ENCODE measurements at regions not wholly inside any gene's neighbourhood (a gene's known extent, or its start where the extent isn't known, plus 50 kb on each side); places are given as distances from the start of the nearest gene placed in this dataset.

- Histone ChIP-seq H3K79me1 (ENCODE audit: low read length) (no peaks in the 10 kb centered on the region), H3K18ac (ENCODE audit: low read length) (no peak overlapping the region), H3K36me3 (ENCODE audit: control insufficient read depth, insufficient read depth, low read length) (no peaks in the 10 kb centered on the region), H3K4ac (ENCODE audit: low read depth, low read length) (no peak overlapping the region), H3K4me3 (ENCODE audit: low read length) (no peak overlapping the region), H3K4me1 (ENCODE audit: control insufficient read depth, low read depth, low read length) (no peaks in the 10 kb centered on the region), H2AK5ac (ENCODE audit: low read length) (no peak overlapping the region), H4K5ac (ENCODE audit: low read length) (no peak overlapping the region), H2BK15ac (replicated peaks; ENCODE audit: low read depth) (no peak overlapping the region), H4K8ac (ENCODE audit: low read depth, low read length) (no peak overlapping the region), H3K27me3 (ENCODE audit: insufficient read depth, low read length, poor library complexity) (no peaks in the 10 kb centered on the region), H3K27ac (ENCODE audit: low read depth, low read length) (no peak overlapping the region), H2BK120ac (ENCODE audit: low read depth, low read length) (no peak overlapping the region), H3K56ac (ENCODE audit: low read length) (no peak overlapping the region), H2BK5ac (ENCODE audit: low read length) (no peak overlapping the region), H3K9ac (ENCODE audit: low read length) (no peak overlapping the region), H3K79me2 (ENCODE audit: control insufficient read depth, insufficient read depth, low read length) (no peaks in the 10 kb centered on the region), H3K4me2 (ENCODE audit: low read length) (no peak overlapping the region), H3K23ac (ENCODE audit: low read length) (no peak overlapping the region)
- DNase-seq: no peak
- WGBS (ENCODE audit: extremely low coverage, insufficient coverage, low lambda C conversion rate): no CpG with 5 or more reads among the region's 3 CpGs
These were observed 359.1 kb upstream of the PABPC4L start for GRCh38 chr4:134560728-134561127.

- no peak for DNase-seq
- H3K9ac ChIP-seq (ENCODE audit: low read length): no peak overlapping the region
- no peak overlapping the region for H2AK5ac ChIP-seq (ENCODE audit: low read length)
- H3K56ac ChIP-seq (ENCODE audit: low read length): no peak overlapping the region
- no peak overlapping the region for H2BK15ac ChIP-seq (replicated peaks; ENCODE audit: low read depth)
- H4K8ac ChIP-seq (ENCODE audit: low read depth, low read length): no peak overlapping the region
- no peak overlapping the region for H3K4me3 ChIP-seq (ENCODE audit: low read length)
- H3K36me3 ChIP-seq (ENCODE audit: control insufficient read depth, insufficient read depth, low read length): no peaks in the 10 kb centered on the region
- H3K23ac ChIP-seq (ENCODE audit: low read length): no peak overlapping the region
- WGBS (ENCODE audit: extremely low coverage, insufficient coverage, low lambda C conversion rate): no CpG with 5 or more reads among the region's 1 CpG
- no peaks in the 10 kb centered on the region for H3K79me1 ChIP-seq (ENCODE audit: low read length)
- H3K27me3 ChIP-seq (ENCODE audit: insufficient read depth, low read length, poor library complexity): no peaks in the 10 kb centered on the region
- H3K18ac ChIP-seq (ENCODE audit: low read length): no peak overlapping the region
- H3K4me2 ChIP-seq (ENCODE audit: low read length): no peak overlapping the region
- no peak overlapping the region for H3K27ac ChIP-seq (ENCODE audit: low read depth, low read length)
- no peak overlapping the region for H2BK5ac ChIP-seq (ENCODE audit: low read length)
- no peak overlapping the region for H2BK120ac ChIP-seq (ENCODE audit: low read depth, low read length)
- H4K5ac ChIP-seq (ENCODE audit: low read length): no peak overlapping the region
- H3K4me1 ChIP-seq (ENCODE audit: control insufficient read depth, low read depth, low read length): no peaks in the 10 kb centered on the region
- H3K4ac ChIP-seq (ENCODE audit: low read depth, low read length): no peak overlapping the region
- no peaks in the 10 kb centered on the region for H3K79me2 ChIP-seq (ENCODE audit: control insufficient read depth, insufficient read depth, low read length)
These were observed 350.5 kb upstream of the PABPC4L start for GRCh38 chr4:134552063-134552462.

- H3K79me2 ChIP-seq (ENCODE audit: control insufficient read depth, insufficient read depth, low read length): no peaks in the 10 kb centered on the region
- no peak overlapping the region for H2AK5ac ChIP-seq (ENCODE audit: low read length)
- no peak overlapping the region for H3K9ac ChIP-seq (ENCODE audit: low read length)
- no peaks in the 10 kb centered on the region for H3K36me3 ChIP-seq (ENCODE audit: control insufficient read depth, insufficient read depth, low read length)
- H3K23ac ChIP-seq (ENCODE audit: low read length): no peak overlapping the region
- no peak overlapping the region for H2BK120ac ChIP-seq (ENCODE audit: low read depth, low read length)
- no peak overlapping the region for H2BK5ac ChIP-seq (ENCODE audit: low read length)
- H2BK15ac ChIP-seq (replicated peaks; ENCODE audit: low read depth): no peak overlapping the region
- H3K4me2 ChIP-seq (ENCODE audit: low read length): no peak overlapping the region
- no peak overlapping the region for H3K18ac ChIP-seq (ENCODE audit: low read length)
- no peak for DNase-seq
- WGBS (ENCODE audit: extremely low coverage, insufficient coverage, low lambda C conversion rate): no CpG with 5 or more reads among the region's 2 CpGs
- no peak overlapping the region for H4K8ac ChIP-seq (ENCODE audit: low read depth, low read length)
- no peak overlapping the region for H3K4me3 ChIP-seq (ENCODE audit: low read length)
- H3K56ac ChIP-seq (ENCODE audit: low read length): no peak overlapping the region
- H3K4ac ChIP-seq (ENCODE audit: low read depth, low read length): no peak overlapping the region
- no peaks in the 10 kb centered on the region for H3K27me3 ChIP-seq (ENCODE audit: insufficient read depth, low read length, poor library complexity)
- no peak overlapping the region for H4K5ac ChIP-seq (ENCODE audit: low read length)
- H3K27ac ChIP-seq (ENCODE audit: low read depth, low read length): no peak overlapping the region
- H3K4me1 ChIP-seq (ENCODE audit: control insufficient read depth, low read depth, low read length): no peaks in the 10 kb centered on the region
- no peaks in the 10 kb centered on the region for H3K79me1 ChIP-seq (ENCODE audit: low read length)
These were observed 349.8 kb upstream of the PABPC4L start for GRCh38 chr4:134551348-134551747.

GRCh38 chr4:134548052-134548628, 346.6 kb upstream of the PABPC4L start:
- Histone ChIP-seq H2BK5ac (ENCODE audit: low read length) (no peak overlapping the region), H3K4me2 (ENCODE audit: low read length) (no peak overlapping the region), H3K4me3 (ENCODE audit: low read length) (no peak overlapping the region), H3K79me1 (ENCODE audit: low read length) (no peaks in the 10 kb centered on the region), H3K27me3 (ENCODE audit: insufficient read depth, low read length, poor library complexity) (no peaks in the 10 kb centered on the region), H3K36me3 (ENCODE audit: control insufficient read depth, insufficient read depth, low read length) (no peaks in the 10 kb centered on the region), H3K23ac (ENCODE audit: low read length) (no peak overlapping the region), H3K56ac (ENCODE audit: low read length) (no peak overlapping the region), H4K8ac (ENCODE audit: low read depth, low read length) (no peak overlapping the region), H3K79me2 (ENCODE audit: control insufficient read depth, insufficient read depth, low read length) (no peaks in the 10 kb centered on the region), H3K4me1 (ENCODE audit: control insufficient read depth, low read depth, low read length) (no peaks in the 10 kb centered on the region), H2AK5ac (ENCODE audit: low read length) (no peak overlapping the region), H4K5ac (ENCODE audit: low read length) (no peak overlapping the region), H3K4ac (ENCODE audit: low read depth, low read length) (no peak overlapping the region), H2BK15ac (replicated peaks; ENCODE audit: low read depth) (no peak overlapping the region), H3K18ac (ENCODE audit: low read length) (no peak overlapping the region), H2BK120ac (ENCODE audit: low read depth, low read length) (no peak overlapping the region), H3K27ac (ENCODE audit: low read depth, low read length) (no peak overlapping the region), H3K9ac (ENCODE audit: low read length) (no peak overlapping the region)
- DNase-seq: no peak

- Histone ChIP-seq H3K4me1 (ENCODE audit: control insufficient read depth, low read depth, low read length) (no peaks in the 10 kb centered on the region), H3K36me3 (ENCODE audit: control insufficient read depth, insufficient read depth, low read length) (no peaks in the 10 kb centered on the region), H3K18ac (ENCODE audit: low read length) (no peak overlapping the region), H3K79me1 (ENCODE audit: low read length) (no peaks in the 10 kb centered on the region), H3K56ac (ENCODE audit: low read length) (no peak overlapping the region), H3K9ac (ENCODE audit: low read length) (no peak overlapping the region), H3K4me2 (ENCODE audit: low read length) (no peak overlapping the region), H2BK120ac (ENCODE audit: low read depth, low read length) (no peak overlapping the region), H3K79me2 (ENCODE audit: control insufficient read depth, insufficient read depth, low read length) (no peaks in the 10 kb centered on the region), H2BK5ac (ENCODE audit: low read length) (no peak overlapping the region), H3K27ac (ENCODE audit: low read depth, low read length) (no peak overlapping the region), H3K4me3 (ENCODE audit: low read length) (no peak overlapping the region), H4K8ac (ENCODE audit: low read depth, low read length) (no peak overlapping the region), H4K5ac (ENCODE audit: low read length) (no peak overlapping the region), H3K23ac (ENCODE audit: low read length) (no peak overlapping the region), H3K27me3 (ENCODE audit: insufficient read depth, low read length, poor library complexity) (no peaks in the 10 kb centered on the region), H3K4ac (ENCODE audit: low read depth, low read length) (no peak overlapping the region), H2AK5ac (ENCODE audit: low read length) (no peak overlapping the region), H2BK15ac (replicated peaks; ENCODE audit: low read depth) (no peak overlapping the region)
- WGBS (ENCODE audit: extremely low coverage, insufficient coverage, low lambda C conversion rate): no CpG with 5 or more reads among the region's 15 CpGs
- DNase-seq: no peak
These were observed 344.7 kb upstream of the PABPC4L start for GRCh38 chr4:134546279-134546678.

- H3K4me1 ChIP-seq (ENCODE audit: control insufficient read depth, low read depth, low read length): no peaks in the 10 kb centered on the region
- H3K9ac ChIP-seq (ENCODE audit: low read length): no peak overlapping the region
- no peaks in the 10 kb centered on the region for H3K79me1 ChIP-seq (ENCODE audit: low read length)
- H3K27ac ChIP-seq (ENCODE audit: low read depth, low read length): no peak overlapping the region
- no peak overlapping the region for H4K5ac ChIP-seq (ENCODE audit: low read length)
- H3K79me2 ChIP-seq (ENCODE audit: control insufficient read depth, insufficient read depth, low read length): no peaks in the 10 kb centered on the region
- no CpG with 5 or more reads among the region's 2 CpGs for WGBS (ENCODE audit: extremely low coverage, insufficient coverage, low lambda C conversion rate)
- H3K18ac ChIP-seq (ENCODE audit: low read length): no peak overlapping the region
- no peaks in the 10 kb centered on the region for H3K27me3 ChIP-seq (ENCODE audit: insufficient read depth, low read length, poor library complexity)
- DNase-seq: peak; percentile 40
- H3K56ac ChIP-seq (ENCODE audit: low read length): no peak overlapping the region
- H4K8ac ChIP-seq (ENCODE audit: low read depth, low read length): no peak overlapping the region
- H3K36me3 ChIP-seq (ENCODE audit: control insufficient read depth, insufficient read depth, low read length): no peaks in the 10 kb centered on the region
- H2BK5ac ChIP-seq (ENCODE audit: low read length): no peak overlapping the region
- no peak overlapping the region for H3K23ac ChIP-seq (ENCODE audit: low read length)
- H3K4me3 ChIP-seq (ENCODE audit: low read length): no peak overlapping the region
- no peak overlapping the region for H3K4ac ChIP-seq (ENCODE audit: low read depth, low read length)
- H2BK15ac ChIP-seq (replicated peaks; ENCODE audit: low read depth): no peak overlapping the region
- H3K4me2 ChIP-seq (ENCODE audit: low read length): no peak overlapping the region
- H2BK120ac ChIP-seq (ENCODE audit: low read depth, low read length): no peak overlapping the region
- H2AK5ac ChIP-seq (ENCODE audit: low read length): no peak overlapping the region
These were observed 342.7 kb upstream of the PABPC4L start for GRCh38 chr4:134544303-134544770.
